ENCODE measurements at regions not wholly inside any gene's neighbourhood (a gene's known extent, or its start where the extent isn't known, plus 50 kb on each side); places are given as distances from the start of the nearest gene placed in this dataset.

DNA sequence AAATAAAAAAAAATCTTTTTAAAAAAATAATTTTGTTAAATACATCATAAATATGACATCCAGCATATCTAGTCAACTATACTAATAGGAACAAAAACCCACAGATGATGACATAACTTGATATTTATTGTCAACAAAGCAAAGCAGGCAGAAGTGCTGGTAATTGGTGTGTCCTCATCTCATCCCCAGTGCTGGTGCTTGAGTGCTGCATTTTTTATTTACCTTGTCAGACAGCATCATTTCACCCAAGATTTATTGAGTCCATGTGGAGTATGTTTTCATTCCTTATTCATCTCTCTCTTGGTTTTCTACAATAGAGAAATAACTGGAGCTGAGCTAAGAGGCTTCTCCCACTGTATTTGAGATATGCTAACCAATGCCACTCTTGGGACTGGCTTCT, 191.6 kb upstream of the SLC14A2 start:
- H4K20me1 ChIP-seq (ENCODE audit: insufficient read depth): no peaks in the 10 kb centered on the region
- H3K4me1 ChIP-seq (ENCODE audit: low read depth, poor library complexity, severe bottlenecking): no peaks in the 10 kb centered on the region
- TF ChIP-seq, protein P1, sequence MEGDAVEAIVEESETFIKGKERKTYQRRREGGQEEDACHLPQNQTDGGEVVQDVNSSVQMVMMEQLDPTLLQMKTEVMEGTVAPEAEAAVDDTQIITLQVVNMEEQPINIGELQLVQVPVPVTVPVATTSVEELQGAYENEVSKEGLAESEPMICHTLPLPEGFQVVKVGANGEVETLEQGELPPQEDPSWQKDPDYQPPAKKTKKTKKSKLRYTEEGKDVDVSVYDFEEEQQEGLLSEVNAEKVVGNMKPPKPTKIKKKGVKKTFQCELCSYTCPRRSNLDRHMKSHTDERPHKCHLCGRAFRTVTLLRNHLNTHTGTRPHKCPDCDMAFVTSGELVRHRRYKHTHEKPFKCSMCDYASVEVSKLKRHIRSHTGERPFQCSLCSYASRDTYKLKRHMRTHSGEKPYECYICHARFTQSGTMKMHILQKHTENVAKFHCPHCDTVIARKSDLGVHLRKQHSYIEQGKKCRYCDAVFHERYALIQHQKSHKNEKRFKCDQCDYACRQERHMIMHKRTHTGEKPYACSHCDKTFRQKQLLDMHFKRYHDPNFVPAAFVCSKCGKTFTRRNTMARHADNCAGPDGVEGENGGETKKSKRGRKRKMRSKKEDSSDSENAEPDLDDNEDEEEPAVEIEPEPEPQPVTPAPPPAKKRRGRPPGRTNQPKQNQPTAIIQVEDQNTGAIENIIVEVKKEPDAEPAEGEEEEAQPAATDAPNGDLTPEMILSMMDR (conservative IDR thresholded peaks at IDR 0.05; ENCODE audit: low read depth, low read length): no peak
- H3K36me3 ChIP-seq (ENCODE audit: insufficient read depth): no peaks in the 10 kb centered on the region
- H3K4me2 ChIP-seq: no peak overlapping the region
- no peak overlapping the region for H3K27ac ChIP-seq
- no peak overlapping the region for H3K9ac ChIP-seq
- no peaks in the 10 kb centered on the region for H3K27me3 ChIP-seq (ENCODE audit: insufficient read depth, low read depth)
- H3K79me2 ChIP-seq (ENCODE audit: insufficient read depth, low read depth): no peaks in the 10 kb centered on the region
- no peak overlapping the region for H3K4me3 ChIP-seq (IDR thresholded peaks at IDR 0.05; ENCODE audit: insufficient read depth, low read depth, low read length)
- H2AFZ ChIP-seq (ENCODE audit: low read depth): no peak overlapping the region

DNA sequence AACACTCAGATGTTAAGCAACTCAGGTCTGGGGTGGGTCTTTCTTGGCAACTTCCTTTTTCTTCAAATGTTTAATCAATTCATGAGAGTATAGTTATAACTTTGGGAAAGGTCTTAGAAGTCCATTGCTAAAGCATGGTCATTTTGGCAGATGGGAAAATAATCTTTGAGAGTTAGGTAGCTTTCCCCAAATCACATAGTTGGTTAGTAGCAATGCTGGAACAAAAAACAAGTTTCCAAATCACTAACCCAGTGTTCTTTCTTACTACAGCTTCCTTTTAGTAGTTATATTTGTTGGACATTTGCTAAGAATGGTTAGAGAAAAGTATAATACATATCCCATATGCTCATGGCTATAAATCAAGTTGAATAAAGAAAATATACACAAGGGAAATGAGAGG, 185.2 kb upstream of the SLC14A2 start:
- Histone ChIP-seq H3K79me2 (ENCODE audit: insufficient read depth, low read depth) (no peaks in the 10 kb centered on the region), H3K36me3 (ENCODE audit: insufficient read depth) (no peaks in the 10 kb centered on the region), H2AFZ (ENCODE audit: low read depth) (no peak overlapping the region), H3K4me2 (no peak overlapping the region), H3K9ac (no peak overlapping the region), H3K27ac (no peak overlapping the region), H3K4me3 (IDR thresholded peaks at IDR 0.05; ENCODE audit: insufficient read depth, low read depth, low read length) (no peak overlapping the region), H3K4me1 (ENCODE audit: low read depth, poor library complexity, severe bottlenecking) (no peaks in the 10 kb centered on the region), H3K27me3 (ENCODE audit: insufficient read depth, low read depth) (no peaks in the 10 kb centered on the region), H4K20me1 (ENCODE audit: insufficient read depth) (no peaks in the 10 kb centered on the region)
- TF ChIP-seq, protein P1 (conservative IDR thresholded peaks at IDR 0.05; ENCODE audit: low read depth, low read length): no peak

DNA sequence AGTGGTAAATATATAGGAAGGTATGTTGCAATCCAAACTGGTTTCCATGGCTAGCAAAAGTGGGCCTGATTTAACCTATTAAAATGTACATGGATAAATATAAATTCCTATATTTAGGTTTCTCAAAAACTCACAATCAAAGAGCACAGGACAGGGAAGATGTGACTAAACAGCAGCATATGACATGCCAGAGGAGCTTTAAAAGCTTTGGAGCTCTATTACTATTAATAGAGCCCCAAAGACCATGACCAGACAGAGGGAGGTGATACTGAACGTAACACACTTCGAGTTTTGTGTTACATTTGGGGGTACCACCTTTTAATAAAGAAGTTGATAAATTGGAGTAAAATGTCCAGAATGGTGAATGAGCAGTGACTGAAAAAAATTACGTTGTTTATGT, 179.5 kb upstream of the SLC14A2 start:
- H3K27me3 ChIP-seq (ENCODE audit: insufficient read depth, low read depth): no peaks in the 10 kb centered on the region
- no peaks in the 10 kb centered on the region for H4K20me1 ChIP-seq (ENCODE audit: insufficient read depth)
- TF ChIP-seq, protein P1 (conservative IDR thresholded peaks at IDR 0.05; ENCODE audit: low read depth, low read length): no peak
- H3K9ac ChIP-seq: no peak overlapping the region
- no peaks in the 10 kb centered on the region for H3K79me2 ChIP-seq (ENCODE audit: insufficient read depth, low read depth)
- H3K4me3 ChIP-seq (IDR thresholded peaks at IDR 0.05; ENCODE audit: insufficient read depth, low read depth, low read length): no peak overlapping the region
- no peak overlapping the region for H2AFZ ChIP-seq (ENCODE audit: low read depth)
- H3K27ac ChIP-seq: no peak overlapping the region
- no peaks in the 10 kb centered on the region for H3K36me3 ChIP-seq (ENCODE audit: insufficient read depth)
- no peaks in the 10 kb centered on the region for H3K4me1 ChIP-seq (ENCODE audit: low read depth, poor library complexity, severe bottlenecking)
- no peak overlapping the region for H3K4me2 ChIP-seq

DNA sequence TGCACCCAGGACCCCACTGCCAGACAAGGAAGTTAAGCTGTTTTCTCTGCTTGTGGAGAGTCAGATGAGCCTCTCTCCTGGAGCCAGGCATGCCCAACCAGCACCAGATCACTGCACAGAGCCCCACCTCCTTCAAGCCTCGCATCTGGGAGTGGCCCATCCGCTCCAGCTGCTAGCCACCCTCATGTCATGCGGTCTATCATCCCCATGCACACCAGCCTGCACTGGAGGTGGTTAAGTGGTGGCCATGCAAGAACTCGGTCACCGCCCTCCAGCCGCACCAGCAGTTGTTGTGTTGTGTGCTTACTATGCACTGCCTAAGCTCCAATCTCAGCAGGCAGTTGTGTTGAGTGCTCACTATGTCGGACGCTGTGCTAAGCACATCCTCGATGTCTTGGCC, 177.9 kb upstream of the SLC14A2 start:
- Histone ChIP-seq H3K4me1 (ENCODE audit: low read depth, poor library complexity, severe bottlenecking) (no peaks in the 10 kb centered on the region), H3K79me2 (ENCODE audit: insufficient read depth, low read depth) (no peaks in the 10 kb centered on the region), H2AFZ (ENCODE audit: low read depth) (no peak overlapping the region), H3K9ac (no peak overlapping the region), H3K27ac (no peak overlapping the region), H3K4me3 (IDR thresholded peaks at IDR 0.05; ENCODE audit: insufficient read depth, low read depth, low read length) (no peak overlapping the region), H3K36me3 (ENCODE audit: insufficient read depth) (no peaks in the 10 kb centered on the region), H4K20me1 (ENCODE audit: insufficient read depth) (no peaks in the 10 kb centered on the region), H3K27me3 (ENCODE audit: insufficient read depth, low read depth) (no peaks in the 10 kb centered on the region), H3K4me2 (no peak overlapping the region)
- TF ChIP-seq, protein P1 (conservative IDR thresholded peaks at IDR 0.05; ENCODE audit: low read depth, low read length): no peak

All from KMS-11 (cell line).